ENCODE measurements at regions not wholly inside any gene's neighbourhood (a gene's known extent, or its start where the extent isn't known, plus 50 kb on each side); places are given as distances from the start of the nearest gene placed in this dataset.
"Not testable (repeated sequence)": the region's sequence is repeated elsewhere in the genome, so short reads cannot be mapped to it uniquely, and the experiment has no call there.

DNA sequence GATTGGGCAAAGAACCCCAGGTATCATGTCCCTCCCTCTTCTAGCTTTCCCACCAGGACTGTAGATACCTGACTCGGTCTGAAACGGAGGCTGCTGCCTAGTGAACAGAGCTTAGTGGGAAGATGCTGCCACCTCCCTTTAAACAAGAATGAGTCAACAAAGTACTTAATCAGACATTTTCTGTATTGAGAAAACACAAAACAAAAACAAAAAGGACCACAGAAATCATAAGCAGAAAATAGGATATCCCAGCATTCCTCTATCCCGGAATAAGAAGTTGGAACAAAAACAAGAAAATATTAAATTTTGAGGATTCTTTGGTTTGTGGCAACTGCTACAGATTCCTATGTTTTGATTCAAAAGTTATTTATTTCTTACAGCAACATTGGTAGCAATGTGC is 51.7 kb upstream of the COL8A1 start:
- no peak for DNase-seq

DNA sequence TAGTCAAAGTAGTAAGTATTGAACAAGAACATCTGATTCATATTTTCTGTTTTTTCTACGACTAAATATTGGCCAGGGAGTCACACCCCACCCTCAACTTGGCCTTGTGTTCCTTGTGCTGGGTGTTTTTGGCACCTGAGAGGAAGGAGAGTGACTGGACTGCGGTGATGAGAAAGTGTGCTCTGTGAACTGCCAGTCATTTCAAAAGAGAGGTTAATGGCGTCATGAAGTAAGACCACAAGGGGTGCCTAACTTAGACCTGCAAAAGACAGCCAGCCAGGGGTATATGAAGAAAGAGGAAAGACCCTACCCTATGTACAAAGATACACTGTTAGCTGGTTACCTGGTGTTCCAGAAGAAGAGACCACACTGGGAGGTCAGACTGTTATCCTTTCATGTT is 58.4 kb upstream of the COL8A1 start:
- DNase-seq, result no peak

DNA sequence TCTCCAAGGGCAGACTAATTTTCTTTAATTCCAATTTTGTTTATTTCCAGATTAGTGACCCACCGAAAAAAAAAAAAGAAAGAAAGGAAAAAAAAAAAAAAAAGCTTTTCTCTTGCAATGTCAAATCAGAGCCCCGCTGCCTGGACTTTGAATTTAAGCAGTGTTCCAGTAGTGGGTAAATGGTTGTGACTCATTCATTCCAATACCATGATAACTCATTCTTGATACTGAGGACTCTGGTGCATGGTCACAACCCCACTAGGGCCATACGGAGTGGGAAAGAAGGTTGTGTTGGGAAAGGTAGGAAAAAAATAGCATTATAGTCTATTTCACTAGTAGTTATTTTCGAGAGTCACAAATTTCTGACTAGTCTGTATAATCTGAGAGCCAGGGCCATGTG is 59.1 kb upstream of the COL8A1 start:
- no peak for DNase-seq

DNA sequence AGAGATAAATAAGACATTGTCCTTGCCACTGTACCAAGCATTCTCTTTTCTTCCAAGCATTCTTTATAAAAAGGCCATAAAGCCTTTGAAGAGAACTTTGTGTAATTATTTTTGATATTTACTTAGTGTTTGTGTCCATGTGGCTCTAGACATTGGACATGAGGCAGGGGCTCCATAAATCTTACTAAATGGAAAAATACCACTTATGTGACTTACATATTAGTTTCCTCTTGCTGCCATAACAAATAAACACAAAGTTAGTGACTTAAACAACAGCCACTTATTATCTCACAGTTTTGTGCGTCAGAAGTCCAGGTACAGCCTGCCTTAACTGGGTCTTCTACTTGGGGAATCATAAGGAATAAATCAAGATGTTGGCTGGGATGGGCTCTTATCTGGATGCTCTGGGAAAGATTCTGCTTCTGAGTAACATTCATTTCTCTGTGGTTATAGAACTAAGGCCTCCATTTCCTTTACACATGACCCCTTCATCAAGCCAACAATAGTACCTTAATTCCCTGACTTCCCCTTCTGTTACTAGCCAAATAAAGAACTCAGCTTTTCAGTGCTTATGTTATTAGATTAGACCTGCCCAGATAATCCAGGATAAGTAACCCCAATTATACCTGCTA is 59.9 kb upstream of the COL8A1 start:
- no peak for DNase-seq

DNA sequence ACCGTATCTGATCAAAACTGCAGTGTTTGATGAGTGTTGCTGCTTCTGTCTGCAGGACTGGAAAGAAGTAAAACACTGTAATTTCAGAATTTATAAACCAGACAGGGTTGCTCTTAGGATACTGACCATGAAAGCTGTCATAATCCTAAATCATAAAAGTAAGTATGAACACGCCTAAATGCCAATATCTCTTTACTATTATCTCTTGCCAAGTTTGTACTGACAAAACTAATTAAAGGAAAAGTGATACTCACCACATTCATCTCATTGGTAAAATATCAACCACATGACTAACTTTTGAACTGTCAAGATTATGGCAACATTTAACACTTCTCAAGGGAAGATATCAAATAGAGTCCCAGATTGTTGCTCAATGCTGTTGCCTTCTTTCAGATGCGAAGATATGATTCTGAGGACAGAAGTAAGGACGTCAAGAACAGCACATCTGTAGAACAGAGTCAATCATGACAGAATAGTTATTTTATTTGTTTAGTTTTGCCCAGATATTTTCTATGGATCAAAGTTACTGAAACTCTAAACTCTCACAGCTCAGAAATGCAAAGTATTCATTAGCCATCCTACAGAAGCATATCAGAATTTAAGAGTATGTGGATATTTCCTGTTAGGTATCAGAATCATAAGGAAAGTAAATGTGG is 61.4 kb upstream of the COL8A1 start:
- no peak for DNase-seq

DNA sequence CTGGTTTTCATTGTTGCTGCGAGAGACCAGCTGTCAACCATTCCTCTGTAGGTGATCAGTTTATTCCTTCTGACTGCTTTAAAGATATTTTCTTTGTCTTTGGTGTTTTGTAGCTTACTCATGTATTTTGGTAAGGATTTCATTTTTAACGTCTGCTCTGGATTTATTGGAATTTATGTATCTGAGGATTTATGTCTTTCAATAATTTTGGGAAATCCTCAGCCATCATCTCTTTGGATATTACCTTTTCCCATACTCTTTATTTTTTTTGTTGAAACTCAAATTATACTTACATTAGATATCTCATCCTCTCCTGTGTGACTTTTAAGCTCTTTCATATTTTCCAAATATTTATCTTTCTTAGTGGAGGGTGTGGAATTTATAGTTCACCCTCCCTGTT is 62.7 kb upstream of the COL8A1 start:
- no peak for DNase-seq

DNA sequence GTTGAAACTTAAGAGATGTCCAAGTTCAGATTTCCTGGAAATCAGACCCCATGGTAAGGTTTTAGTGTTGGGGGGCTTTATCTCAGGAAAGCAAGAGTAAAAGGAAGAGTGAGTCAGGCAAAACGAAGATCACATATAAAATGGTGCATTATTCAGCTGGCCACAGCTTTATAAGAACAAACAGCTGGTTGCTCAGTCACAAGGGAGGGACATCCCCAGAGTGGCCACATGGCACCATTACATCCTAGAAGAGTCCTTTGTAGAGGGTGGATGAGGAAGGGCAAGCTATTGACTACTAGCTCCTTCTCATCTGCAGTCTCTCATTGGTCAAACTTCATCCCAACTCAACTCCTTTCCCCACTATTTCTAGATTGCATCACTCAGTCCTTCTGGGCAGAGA is 68.3 kb upstream of the COL8A1 start:
- DNase-seq, result no peak

DNA sequence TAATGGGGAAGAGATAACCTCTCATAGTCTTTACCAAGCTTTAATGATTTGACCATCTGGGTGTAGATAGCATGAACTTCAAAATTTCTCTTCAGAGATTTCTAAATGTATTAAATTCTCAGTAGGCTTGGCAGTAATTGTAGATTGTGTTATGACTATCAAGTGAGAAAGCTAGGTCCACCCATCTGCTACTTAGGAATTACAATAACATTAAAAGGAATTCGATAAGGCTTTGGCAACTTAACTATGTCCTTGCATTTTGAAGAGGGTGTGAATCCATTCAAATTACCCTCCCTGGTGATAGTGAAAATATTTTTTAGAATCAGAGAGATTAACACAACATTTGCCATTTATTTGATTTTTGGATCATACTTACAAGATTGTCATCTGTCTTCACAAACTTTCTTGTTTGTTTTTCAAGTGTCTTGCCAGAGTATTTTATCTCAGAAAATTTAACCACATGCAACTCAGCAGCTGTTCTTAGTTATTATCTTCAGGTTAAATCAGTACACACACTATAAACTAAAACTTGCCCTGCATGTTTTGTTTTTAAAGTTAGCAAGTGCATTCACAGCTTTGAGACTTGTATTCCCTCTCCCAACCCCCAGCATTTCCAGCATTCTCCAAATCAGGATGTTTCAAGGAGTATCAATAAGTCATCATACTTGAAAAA is 69.6 kb upstream of the COL8A1 start:
- no peak for DNase-seq

DNA sequence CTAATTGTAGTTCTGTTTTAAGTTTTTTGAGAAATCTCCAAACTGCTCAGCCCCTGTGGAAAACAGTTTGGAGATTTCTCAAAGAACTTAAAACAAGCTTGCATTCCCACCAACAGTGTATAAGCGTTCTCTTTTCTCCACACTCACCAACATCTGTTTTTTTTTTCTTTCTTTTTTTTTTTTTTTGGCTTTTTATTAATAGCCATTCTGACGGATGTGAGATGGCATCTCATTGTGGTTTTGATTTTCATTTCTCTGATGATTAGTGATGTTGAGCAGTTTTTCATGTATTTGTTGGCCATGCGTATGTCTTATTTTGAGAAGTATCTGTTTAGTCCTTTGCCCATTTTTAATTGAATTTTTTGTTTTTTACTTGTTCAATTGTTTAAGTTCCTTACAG is 73.1 kb upstream of the COL8A1 start:
- DNase-seq, result no peak

DNA sequence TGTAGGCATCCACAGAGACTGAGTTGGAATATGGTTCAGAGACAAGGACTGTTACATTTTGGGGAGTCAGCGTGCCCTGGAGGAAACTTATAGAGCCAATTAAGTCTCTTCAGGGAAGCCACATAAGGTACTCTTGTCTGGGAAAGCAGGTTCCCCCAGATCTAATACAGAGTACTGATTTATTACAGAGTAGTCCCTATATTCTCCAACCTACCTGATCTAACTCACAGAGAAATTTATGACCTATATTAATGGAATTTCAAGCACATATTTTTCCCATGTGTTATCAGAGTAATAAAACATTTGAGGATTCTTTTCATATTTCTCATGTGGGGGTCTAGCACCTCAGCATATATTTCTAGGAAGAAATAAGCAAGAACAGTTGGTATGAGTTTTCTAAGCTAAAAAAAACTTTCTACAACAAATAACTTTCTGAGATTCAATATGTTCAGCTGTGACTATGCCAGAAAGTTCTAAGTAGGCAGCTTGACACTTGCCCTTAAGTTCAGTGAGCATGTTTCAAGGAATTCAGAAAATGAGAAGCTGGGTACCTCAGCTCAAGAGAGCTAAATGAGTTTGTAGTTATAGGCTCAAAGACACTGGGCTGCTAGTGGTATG is 75.3 kb upstream of the COL8A1 start:
- DNase-seq, result no peak

DNA sequence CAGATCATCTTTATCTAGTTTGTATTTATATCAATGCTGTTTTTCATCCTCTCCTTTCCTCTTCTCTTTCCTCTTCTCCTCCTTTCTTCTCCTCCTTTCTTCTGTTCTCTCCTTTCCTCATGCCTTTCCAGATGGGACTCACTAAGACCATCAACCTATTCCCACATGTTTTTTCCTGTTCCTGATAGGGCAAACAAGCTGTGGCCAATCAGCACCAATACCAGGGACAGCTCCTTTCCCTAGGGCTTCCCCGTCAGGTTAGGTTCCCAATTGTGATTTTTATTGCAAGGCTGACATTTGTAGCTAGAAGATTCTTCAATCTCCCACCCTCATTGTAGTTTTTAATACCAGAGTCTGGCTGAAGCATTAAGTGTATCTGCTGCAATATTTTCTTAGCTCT is 76.3 kb upstream of the COL8A1 start:
- DNase-seq, result no peak

DNA sequence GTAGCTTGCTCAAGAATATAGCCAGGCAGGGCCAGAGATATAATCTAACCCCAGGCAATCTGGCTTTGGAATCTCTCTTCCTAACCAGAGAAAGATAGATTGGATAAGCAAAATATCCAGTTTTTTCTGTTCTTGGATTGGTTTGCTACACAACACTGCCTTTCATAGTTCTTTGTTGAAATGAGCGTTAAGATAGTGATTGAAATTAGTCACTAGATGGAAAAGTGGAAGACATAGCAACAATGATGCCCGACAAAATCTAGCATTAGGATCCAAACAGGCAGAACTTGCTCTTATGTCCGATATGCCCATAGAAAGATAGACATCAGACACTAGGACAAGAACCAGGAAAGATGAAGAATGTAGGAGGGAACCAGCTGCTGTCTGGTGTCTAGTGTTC is 77.3 kb upstream of the COL8A1 start:
- no peak for DNase-seq

DNA sequence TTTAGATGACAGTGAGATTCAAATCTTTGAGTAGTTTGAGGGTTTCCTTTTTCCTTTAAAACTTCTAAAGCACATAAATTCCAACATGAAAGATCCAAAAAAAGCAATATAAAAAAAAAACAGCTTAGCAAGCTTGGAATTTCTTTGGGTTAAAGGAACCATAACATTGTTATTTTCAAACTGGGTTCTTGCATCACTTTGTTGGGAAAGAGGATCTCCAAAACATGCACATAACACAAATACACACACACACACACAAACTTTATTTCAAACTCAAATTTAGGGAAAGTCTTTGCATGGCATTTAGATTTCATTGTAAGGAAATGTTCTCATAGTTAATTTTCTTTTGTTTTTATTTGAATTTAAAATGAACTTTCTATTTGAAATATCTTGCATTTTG is 79.2 kb upstream of the COL8A1 start:
- DNase-seq, result no peak

DNA sequence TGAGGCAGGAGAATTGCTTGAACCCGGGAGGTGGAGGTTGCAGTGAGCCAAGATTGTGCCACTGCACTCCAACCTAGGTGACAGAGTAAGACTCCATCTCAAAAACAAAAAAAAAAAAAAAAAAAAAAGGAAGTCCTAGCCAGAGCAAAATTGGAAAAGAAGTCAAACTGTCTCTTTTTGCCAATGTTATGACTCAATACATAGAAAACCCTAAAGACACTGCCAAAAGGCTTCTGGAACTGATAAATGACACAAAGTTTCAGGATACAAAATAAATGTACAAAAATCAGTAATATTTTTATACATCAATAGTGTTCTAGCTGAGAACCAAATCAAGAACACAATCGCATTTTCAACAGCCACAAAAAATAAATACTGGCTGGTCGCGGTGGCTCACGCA is 82.5 kb upstream of the COL8A1 start:
- not testable (repeated sequence) for DNase-seq

DNA sequence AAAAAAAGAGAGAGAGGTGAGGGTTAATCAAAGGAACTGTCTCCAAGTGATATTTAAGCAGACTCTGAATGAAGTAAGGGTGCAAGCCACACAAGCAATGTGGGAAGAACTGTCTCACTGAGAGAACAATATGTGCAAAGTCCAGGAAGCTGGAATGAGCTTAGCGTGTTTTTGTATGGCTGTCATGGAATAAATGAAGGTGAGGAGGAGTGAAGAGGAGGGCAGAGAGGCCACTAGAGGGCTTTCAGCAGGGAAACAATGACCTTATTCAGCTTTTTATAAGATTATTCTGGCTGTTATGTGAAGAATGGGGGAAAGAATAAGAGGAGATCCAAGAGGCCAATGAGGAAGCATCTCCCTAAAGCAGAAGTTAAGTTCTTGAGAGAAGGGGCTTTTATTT is 86.9 kb upstream of the COL8A1 start:
- DNase-seq, result no peak

DNA sequence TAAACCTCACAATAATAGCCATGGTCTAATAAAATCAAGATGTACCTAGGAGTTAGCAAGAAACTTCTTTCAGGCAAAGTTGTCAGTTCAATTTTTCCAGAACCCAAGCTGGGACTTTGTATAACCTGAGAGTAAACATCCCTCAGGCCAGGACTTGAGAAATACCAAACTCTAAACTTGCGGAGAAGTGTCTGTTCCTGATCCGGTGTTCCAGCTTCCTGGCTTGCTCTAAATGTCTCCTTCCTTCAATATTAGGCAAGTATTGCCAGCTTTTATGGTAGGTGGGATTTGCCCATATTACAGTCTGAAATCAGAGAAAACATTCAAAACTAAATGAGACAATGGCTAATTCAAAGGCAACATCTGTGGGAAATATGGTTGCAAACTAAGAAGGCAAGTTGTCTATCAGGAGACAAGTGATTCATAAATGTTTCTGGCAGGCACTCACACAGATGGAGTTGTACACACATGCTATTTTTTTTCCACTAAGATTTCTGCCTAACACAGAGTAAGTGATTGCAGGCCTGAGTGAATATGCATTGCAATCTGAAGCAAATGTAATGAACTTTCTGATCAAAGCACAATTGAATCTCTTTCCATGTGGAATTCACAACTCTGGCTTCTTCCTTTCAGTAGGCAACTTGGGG is 88.3 kb upstream of the COL8A1 start:
- no peak for DNase-seq

DNA sequence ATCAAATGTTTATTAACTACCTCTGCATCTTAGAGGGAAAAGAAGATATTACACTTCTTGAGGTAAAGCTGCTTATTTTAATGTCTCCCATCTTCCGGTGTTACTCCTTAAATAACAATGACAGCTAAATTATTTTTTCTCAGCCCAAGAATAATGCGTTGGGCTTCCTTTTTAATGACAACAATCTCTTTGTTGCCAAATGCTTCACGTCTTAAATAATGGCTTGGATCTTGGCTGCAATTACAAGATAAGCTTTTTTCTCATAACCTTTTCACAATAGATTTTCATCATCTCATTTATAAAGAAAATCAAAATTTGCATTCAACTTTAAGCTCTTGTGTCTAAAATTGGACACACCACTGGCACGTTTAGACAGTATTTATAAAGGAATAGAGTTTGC is 89.2 kb upstream of the COL8A1 start:
- no peak for DNase-seq

DNA sequence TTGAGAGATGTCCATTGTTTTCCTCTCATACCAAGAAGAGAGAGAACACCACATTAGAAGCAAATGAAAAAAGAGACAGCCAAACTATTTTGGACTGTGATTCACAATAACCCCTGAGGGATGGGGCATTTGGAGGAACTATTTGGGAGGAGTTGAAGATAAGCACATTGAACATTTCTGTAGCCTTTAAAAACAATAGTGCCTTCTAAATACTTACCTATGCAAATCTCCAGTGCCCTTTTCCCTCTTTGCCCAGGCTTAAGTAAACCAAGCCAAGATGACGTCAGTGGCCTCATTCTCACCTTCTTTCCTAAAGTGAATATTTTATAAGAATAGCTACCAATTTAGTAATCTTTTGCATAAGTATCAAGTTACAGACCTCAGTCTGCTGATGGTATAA is 89.7 kb upstream of the COL8A1 start:
- DNase-seq, result no peak

DNA sequence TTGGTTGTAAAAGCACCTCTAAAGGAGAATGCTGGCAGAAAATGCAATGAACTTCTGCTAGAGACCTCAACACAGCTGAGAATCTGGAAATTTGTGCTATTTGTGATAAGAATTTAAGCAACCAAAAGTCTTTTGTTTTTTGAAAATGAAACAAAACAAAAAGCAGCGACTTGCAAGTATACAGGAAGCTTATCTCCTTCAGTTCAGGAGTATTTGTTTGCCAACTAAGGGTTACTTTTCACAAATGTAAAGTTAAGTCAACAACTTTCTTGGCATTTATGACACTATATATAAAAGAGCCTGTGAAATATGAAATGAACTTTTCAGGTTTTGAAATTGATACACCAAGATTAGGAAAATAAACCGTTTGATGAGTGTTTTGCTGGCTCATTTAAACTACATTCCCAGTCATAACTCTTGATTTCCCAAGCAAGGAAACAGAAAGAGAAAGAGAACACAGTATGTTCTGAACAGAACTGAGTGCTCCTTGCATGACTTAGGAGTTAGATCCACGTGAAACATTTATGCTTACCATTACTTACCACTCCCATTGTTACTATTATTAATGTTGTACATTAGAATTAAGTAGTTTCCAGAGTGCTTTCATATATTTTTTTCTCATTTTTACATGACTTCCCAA is 92.3 kb upstream of the COL8A1 start:
- no peak for DNase-seq

DNA sequence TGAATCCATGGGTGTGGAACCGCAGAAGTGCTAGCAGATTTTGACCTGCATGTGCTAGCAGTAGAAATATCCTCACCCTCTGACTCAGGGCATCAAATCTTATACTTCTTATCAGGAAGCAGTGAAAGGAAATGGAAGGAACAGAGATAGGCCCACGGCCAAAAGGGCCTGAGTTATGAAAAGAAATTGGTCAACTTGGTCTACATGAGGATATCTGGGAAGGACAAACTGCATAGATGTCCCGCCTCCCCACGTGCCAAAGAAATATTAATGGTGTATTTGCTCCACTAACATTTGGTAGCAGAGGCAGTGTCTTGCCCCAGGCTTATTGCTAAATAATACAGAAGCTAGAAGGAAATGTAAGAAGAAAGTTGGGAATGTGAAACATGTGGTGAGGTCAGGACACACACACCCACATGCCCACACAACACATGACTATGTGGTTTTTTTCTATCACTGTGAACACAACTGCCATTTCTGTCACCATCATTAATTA is 93.6 kb upstream of the COL8A1 start:
- no peak for DNase-seq

DNA sequence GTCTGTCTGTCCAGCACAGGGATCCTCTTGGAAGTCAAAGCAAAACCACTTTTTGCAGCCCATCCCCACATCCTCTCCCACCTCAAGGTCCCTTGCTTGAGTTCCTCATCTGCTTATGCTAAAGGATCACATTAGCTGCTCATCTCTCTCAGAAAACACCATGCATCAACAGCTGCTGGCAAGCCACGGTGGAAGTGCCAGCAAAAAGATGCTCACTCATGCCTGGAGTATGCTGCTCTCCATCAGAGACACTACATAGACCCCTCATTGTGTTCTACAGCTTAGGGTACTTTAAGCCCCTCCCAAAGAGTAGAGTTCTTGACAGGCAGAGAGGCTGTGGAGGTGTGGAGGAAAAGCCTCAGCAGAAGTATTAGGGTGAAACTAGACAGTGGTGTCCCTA is 94.6 kb upstream of the COL8A1 start:
- DNase-seq, result no peak

DNA sequence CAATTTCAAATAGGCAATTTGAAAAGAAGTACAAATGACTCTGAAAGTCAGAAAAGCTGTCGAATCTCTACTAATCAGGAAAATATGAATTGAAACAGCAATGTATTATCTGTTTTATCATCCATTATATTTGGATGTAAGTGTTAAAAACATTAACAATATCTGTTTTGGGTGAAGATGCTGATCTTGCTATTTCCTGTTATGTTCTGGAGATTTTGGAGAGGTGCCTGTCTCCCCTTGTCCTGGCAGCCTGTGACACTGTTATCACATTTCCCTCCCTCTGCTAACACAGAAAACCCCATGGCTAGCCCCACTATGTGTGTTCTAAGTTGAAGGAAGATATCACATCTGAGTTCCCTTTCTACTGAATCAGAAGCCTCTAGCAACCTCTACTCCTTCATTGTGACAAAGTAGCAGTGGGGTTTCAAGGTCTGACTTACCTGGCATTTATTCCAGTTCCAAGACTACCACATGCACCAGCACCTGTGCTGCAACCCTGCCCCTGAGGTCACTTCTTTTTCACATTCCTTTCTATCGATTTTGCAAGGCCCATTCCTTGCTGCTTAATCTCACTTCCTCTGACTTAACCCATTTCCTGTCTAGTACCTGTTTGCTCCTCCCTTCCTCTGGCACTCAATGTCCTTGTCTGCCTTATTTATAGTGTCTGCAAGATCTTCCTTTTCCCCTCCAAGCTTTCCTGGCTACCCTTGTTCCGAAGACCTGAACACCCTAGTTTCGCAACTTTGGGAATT is 95.5 kb upstream of the COL8A1 start:
- DNase-seq, result no peak

All from DMS79 treated with DMSO at 0.1 percent for 48 hours (cell line).